OCI-LY7 (cell line): ENCODE measurements at regions not wholly inside any gene's neighbourhood (a gene's known extent, or its start where the extent isn't known, plus 50 kb on each side); places are given as distances from the start of the nearest gene placed in this dataset.

Experiments
- BruUV-seq: library from RNA; stranded (reverse); fragments of 400-500 nt; replicated peaks from 2 replicates; lab custom pipeline; 2021; lab: Mats Ljungman, UMichigan
- CTCF ChIA-PET: fragments of 300-600 bp; sonication (Branson Sonifier 250); formaldehyde crosslinking; loops from one replicate; lab custom pipeline; 2022; ENCODE audit warnings: antibody characterized with exemption; ENCODE audit not compliant: unreplicated experiment; lab: Charles Lee
- POLR2A ChIA-PET: fragments of 300-600 bp; sonication (Branson Sonifier 250); formaldehyde crosslinking; loops from one replicate; lab custom pipeline; 2022; ENCODE audit warnings: antibody characterized with exemption; lab: Charles Lee
- DNase-seq: peaks from one replicate; pipeline ENCODE4 v3.0.0-alpha.2; 2015; ENCODE audit warnings: low spot score
- H2AFZ ChIP-seq: fragments of 200-600 bp; sonication (generic), shearing (Covaris generic); 2 replicates; pipeline ENCODE4 v1.6.1; 2014; ENCODE audit warnings: mild to moderate bottlenecking, antibody characterized with exemption, low read length, moderate library complexity
- H3K27ac ChIP-seq: fragments of 200-600 bp; sonication (generic); 2 replicates; pipeline ENCODE4 v1.5.1; 2014; ENCODE audit warnings: mixed run types, low read depth, mild to moderate bottlenecking, moderate library complexity, low read length, inconsistent platforms; ENCODE audit not compliant: poor library complexity, severe bottlenecking
- H3K36me3 ChIP-seq: fragments of 200-600 bp; sonication (generic); 2 replicates; pipeline ENCODE4 v1.6.1; 2014; ENCODE audit warnings: mild to moderate bottlenecking, antibody characterized with exemption, low read length, moderate library complexity, mixed read lengths; ENCODE audit not compliant: insufficient read depth
- H3K4me1 ChIP-seq: fragments of 200-600 bp; sonication (generic); 2 replicates; pipeline ENCODE4 v1.5.1; 2014; ENCODE audit warnings: mild to moderate bottlenecking, low read length; ENCODE audit not compliant: insufficient read depth, poor library complexity, severe bottlenecking
- H3K4me2 ChIP-seq: fragments of 200-600 bp; sonication (generic); 2 replicates; pipeline ENCODE4 v1.6.1; 2014; ENCODE audit warnings: mild to moderate bottlenecking, low read length
- H3K4me3 ChIP-seq: fragments of 200-600 bp; sonication (generic); 2 replicates; pipeline ENCODE4 v1.5.1; 2014; ENCODE audit warnings: mild to moderate bottlenecking, low read depth, low read length; ENCODE audit not compliant: poor library complexity, severe bottlenecking
- H3K79me2 ChIP-seq: fragments of 200-600 bp; sonication (generic); 2 replicates; pipeline ENCODE4 v1.6.1; 2016; ENCODE audit warnings: low read depth, mild to moderate bottlenecking, low read length, moderate library complexity, mixed read lengths; ENCODE audit not compliant: insufficient read depth
- H3K9me2 ChIP-seq: fragments of 200-600 bp; sonication (generic); 2 replicates; pipeline ENCODE4 v1.6.1; 2016; ENCODE audit warnings: mild to moderate bottlenecking, low read length, mixed read lengths; ENCODE audit not compliant: insufficient read depth
- H3K9me3 ChIP-seq: fragments of 200-600 bp; sonication (generic); 2 replicates; pipeline ENCODE4 v1.6.1; 2014; ENCODE audit warnings: mild to moderate bottlenecking, mixed run types, low read length, mixed read lengths
- H4K20me1 ChIP-seq: fragments of 200-600 bp; sonication (generic); 2 replicates; pipeline ENCODE4 v1.6.1; 2014; ENCODE audit warnings: mild to moderate bottlenecking, antibody characterized with exemption, low read length, moderate library complexity, mixed read lengths; ENCODE audit not compliant: insufficient read depth
- EZH2phosphoT487 ChIP-seq: fragments of 200-600 bp; sonication (generic); IDR thresholded peaks from 2 replicates; pipeline ENCODE4 v1.6.1; 2018; ENCODE audit warnings: low read depth, borderline replicate concordance, mild to moderate bottlenecking, mixed run types, antibody characterized with exemption, low read length, moderate library complexity, mixed read lengths
- intact Hi-C: fragments of 100-400 bp; cut with micrococcal nuclease; formaldehyde crosslinking; loops from one replicate; pipeline ENCODE4 v1.10.0; 2022; ENCODE audit not compliant: unreplicated experiment
- TF ChIP-seq, protein P1 (sequence below): fragments of 200-600 bp; sonication (generic); conservative IDR thresholded peaks from 2 replicates; pipeline ENCODE4 v1.5.1; 2014; ENCODE audit warnings: mild to moderate bottlenecking, antibody characterized with exemption, low read length, moderate library complexity, mixed read lengths

DNA sequence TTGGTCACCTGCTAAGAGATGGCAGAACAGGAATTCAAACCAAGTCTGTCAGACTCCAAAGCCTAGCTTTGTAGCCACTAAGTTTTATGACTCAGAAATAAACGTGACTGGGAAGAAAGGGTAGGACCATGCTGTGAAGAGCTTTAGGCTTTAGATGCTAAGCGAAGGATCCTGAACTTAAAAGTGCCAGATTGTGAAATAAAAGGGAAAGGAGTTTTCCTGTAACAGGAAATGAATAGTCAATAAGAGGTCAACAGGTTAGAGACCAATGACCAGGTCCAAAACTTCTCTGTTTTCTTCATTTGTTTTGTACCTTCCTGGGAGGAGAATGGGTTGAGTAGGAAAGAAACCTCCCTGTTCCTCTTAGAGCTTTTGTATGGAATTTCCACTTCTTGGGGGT, 98.8 kb upstream of the EOLA2 start:
- ChIA-PET CTCF (no interaction called here), POLR2A (no interaction called here)
- Histone ChIP-seq H3K79me2 (no peaks in the 10 kb centered on the region), H3K4me3 (no peak overlapping the region), H3K9me2 (no peaks in the 10 kb centered on the region), H4K20me1 (no peaks in the 10 kb centered on the region), H3K27ac (no peak overlapping the region), H3K9me3 (no peaks in the 10 kb centered on the region), H3K4me2 (no peak overlapping the region), H3K36me3 (no peaks in the 10 kb centered on the region), H3K4me1 (no peaks in the 10 kb centered on the region), H2AFZ (no peak overlapping the region)
- TF ChIP-seq, protein P1, sequence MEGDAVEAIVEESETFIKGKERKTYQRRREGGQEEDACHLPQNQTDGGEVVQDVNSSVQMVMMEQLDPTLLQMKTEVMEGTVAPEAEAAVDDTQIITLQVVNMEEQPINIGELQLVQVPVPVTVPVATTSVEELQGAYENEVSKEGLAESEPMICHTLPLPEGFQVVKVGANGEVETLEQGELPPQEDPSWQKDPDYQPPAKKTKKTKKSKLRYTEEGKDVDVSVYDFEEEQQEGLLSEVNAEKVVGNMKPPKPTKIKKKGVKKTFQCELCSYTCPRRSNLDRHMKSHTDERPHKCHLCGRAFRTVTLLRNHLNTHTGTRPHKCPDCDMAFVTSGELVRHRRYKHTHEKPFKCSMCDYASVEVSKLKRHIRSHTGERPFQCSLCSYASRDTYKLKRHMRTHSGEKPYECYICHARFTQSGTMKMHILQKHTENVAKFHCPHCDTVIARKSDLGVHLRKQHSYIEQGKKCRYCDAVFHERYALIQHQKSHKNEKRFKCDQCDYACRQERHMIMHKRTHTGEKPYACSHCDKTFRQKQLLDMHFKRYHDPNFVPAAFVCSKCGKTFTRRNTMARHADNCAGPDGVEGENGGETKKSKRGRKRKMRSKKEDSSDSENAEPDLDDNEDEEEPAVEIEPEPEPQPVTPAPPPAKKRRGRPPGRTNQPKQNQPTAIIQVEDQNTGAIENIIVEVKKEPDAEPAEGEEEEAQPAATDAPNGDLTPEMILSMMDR: no peak
- no peak for TF ChIP-seq EZH2phosphoT487
- no TSS peak for BruUV-seq
- intact Hi-C loops: no loop called here
- DNase-seq: no peak

DNA sequence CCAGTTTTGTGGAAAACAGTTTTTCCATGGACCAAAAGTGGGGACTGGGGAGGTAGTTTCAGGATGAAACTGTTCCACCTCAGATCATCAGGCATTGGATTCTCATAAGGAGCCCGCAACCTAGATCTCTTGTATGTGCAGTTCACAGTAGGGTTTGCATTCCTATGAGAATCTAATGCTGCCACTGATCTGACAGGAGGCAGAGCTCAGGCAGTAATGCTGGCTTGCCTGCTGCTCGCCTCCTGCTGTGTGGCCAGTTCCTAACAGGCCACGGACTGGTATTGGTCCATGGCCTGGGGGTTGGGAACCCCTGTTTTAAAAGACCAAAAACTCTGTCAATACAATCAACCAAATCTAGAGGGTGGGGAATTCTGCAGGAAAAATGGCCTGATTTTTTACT, 100.0 kb upstream of the EOLA2 start:
- POLR2A ChIA-PET: no interaction called here

DNA sequence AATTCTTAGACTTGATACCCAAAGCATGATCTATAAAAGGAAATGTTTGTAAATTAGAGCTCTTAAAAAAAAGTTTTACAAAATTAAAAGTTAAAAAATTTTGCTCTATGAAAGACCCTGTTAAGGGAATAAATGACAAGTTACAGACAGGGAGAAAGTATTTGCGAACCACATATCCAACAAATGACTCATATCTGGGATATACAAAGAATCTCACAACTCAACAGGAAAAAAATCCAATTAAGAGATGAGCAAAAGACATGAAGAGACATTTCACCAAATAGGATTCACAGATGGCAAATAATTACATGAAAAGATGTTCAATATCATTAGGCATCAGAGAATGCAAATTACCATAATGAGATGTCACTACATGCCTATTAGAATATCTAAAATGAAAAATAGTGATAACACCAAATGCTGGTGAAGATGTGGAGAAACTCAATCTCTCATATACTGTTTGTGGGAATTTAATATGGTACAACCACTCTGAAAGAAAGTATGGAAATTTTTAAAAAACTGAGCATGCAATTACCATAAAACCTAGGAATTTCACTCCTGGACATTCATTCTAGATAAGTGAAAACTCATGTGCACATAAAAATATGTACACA, 100.8 kb upstream of the EOLA2 start:
- no peak overlapping the region for H3K4me2 ChIP-seq

More for the DNA sequence above, 100.0 kb upstream of the EOLA2 start:
- H4K20me1 ChIP-seq: no peaks in the 10 kb centered on the region
- no peak overlapping the region for H3K4me3 ChIP-seq
- no peak overlapping the region for H2AFZ ChIP-seq
- H3K4me1 ChIP-seq: no peaks in the 10 kb centered on the region
- H3K36me3 ChIP-seq: no peaks in the 10 kb centered on the region
- H3K27ac ChIP-seq: no peak overlapping the region
- intact Hi-C loops: no loop called here
- no peaks in the 10 kb centered on the region for H3K9me3 ChIP-seq
- no peak overlapping the region for H3K4me2 ChIP-seq
- TF ChIP-seq, protein P1: no peak
- no peak for TF ChIP-seq EZH2phosphoT487
- no TSS peak for BruUV-seq
- H3K9me2 ChIP-seq: no peaks in the 10 kb centered on the region
- H3K79me2 ChIP-seq: no peaks in the 10 kb centered on the region
- no peak for DNase-seq
- CTCF ChIA-PET: no interaction called here

More for the DNA sequence above, 100.8 kb upstream of the EOLA2 start:
- Histone ChIP-seq H3K9me3 (no peaks in the 10 kb centered on the region), H3K79me2 (no peaks in the 10 kb centered on the region), H3K4me1 (no peaks in the 10 kb centered on the region), H4K20me1 (no peaks in the 10 kb centered on the region), H3K36me3 (no peaks in the 10 kb centered on the region), H3K27ac (no peak overlapping the region), H3K9me2 (no peaks in the 10 kb centered on the region), H3K4me3 (no peak overlapping the region), H2AFZ (no peak overlapping the region)
- ChIA-PET POLR2A (no interaction called here), CTCF (no interaction called here)
- no TSS peak for BruUV-seq
- DNase-seq: no peak
- intact Hi-C loops: no loop called here
- TF ChIP-seq, protein P1: no peak
- no peak for TF ChIP-seq EZH2phosphoT487
